Right kidney (tissue), 1 donor: ENCODE measurements at regions not wholly inside any gene's neighbourhood (a gene's known extent, or its start where the extent isn't known, plus 50 kb on each side); places are given as distances from the start of the nearest gene placed in this dataset.

Experiments used
- DNase-seq: peaks from one replicate; pipeline ENCODE4 v3.0.0-alpha.2; 2016

DNA sequence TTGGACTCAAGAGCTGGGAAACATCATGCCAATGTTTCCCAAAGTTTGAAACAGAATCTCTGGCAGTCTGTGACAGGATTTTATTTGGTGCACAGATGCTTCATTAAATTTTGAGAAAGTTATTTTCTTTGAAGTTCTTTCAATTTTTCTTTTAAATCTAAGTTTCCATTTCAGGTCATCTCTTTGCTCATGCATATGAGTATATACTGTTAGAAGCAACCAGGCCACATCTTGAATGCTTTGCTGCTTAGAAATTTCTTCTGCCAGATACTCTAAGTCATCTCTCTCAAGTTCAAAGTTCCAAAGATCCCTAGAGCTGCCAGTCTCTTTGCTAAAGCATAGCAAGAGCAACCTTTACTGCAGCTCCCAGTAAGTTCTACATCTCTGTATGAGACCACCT, 59.1 kb upstream of the CCDC28A start:
- no peak for DNase-seq

DNA sequence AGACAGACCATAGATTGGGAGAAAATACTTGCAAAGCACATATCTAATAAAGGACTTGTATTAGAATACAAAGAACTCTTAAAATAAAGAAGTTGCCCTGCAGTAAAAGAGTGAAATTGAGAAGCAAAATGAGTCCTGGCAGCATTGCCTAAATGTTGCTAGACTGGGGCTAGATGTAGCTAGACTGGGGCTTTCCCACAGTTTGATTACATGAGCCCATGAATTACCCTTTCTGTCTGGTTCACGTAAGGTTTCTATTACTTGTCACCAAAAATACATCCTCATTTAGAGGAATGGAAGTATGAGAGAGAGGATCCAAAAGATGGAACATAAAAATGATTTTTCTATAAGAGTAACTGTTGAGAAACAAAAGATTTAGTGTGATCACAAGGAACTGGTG, 57.6 kb upstream of the CCDC28A start:
- DNase-seq = no peak

GRCh38 chr6:138716971-138717665, 56.5 kb upstream of the CCDC28A start:
- no peak for DNase-seq

DNA sequence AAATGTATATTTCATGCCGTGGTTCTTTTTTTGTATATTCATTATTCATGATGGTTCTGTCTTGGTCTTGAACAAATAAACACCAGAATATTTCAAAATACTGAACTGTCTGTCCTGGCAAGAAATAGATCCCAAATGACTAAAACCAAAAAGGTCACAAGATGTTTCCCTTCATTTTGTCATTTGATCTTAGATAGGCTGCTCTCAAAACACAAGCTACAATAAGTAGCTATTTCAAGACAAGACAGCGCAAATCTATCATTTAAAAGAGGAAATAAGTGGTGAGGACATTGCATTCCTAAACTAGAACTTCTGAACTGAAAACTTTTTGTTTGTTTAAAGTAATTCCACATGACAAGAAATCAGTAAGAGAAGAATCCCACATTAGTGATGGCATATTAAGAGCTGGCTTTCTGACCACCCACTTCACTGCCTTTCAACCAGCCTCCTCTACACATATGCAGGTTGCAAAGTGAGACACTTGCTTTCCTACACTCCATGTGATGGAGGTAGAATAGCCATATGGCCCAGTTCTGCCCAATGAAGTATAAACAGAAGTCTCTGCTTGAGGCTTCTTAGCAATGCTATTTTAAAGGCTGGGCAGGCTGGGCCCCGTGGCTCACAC, 54.4 kb upstream of the CCDC28A start:
- no peak for DNase-seq

DNA sequence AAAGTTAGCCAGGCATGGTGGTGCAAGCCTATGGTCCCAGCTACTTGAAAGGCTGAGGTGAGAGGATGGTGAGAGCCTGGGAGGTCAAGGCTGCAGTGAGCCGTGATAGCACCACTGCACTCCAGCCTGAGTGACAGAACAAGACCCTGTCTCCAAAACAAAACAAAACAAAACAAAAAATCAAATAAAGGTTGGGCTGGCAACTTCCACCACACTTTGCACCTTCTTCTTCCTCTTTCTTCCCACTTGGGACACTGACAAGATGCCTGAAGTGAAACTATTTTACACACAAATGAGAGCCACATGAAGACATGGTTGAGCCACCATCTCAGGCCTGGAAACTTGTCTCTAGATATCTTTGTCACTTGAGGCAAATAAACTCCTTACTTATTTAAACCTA, 53.8 kb upstream of the CCDC28A start:
- DNase-seq = no peak

DNA sequence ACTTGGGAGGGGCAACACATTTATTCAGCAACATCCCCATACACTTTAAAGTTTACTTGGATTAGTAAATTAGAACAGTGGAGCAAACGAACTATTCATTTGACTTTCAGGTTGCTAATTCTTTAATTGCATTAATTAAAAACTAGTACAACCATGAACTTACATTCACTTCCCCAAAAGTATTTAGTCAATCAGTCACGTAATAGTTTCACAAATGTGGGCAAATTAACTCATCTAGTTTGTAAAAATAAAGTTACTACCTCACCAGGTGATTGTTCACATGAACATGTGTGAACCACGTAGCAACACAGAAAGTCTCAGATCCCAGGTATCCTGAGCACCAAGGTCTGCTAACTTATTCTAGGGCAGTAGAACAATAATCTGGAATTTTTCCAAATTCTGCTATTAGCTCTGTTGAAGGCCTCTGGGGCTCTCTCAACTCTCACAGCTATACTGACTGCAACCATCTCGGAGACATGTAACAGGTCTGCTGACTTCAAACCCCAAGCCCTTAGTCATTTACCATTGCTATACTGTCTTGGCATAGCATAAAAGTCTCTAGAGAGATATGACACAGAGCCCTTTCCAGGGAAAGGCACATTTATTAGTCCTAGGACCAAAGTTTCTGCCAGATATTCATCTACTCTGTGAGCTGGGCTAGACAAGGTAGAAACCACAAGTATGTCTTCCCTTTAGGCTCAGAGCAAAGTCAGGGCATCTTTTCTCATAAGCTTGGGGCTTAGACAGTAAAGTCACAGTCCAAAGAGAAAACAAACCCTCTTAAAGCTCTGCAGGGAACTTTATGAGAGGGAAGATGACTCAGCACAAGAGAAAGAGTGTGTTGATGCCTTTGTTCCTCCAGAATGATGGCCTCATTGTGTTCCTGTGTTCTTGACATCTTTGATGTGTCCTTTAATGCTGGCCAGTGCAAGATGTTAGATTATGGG, 50.9 kb upstream of the CCDC28A start:
- no peak for DNase-seq
